ENCODE measurements at regions not wholly inside any gene's neighbourhood (a gene's known extent, or its start where the extent isn't known, plus 50 kb on each side); places are given as distances from the start of the nearest gene placed in this dataset.

GRCh38 chr12:24750263-24750662, 198.6 kb downstream of the BCAT1 start (continued):
- TF ChIP-seq SMYD3 (CRISPR knock-in tag; IDR thresholded peaks at IDR 0.05) = no peak
- no peak for TF ChIP-seq ZNF747 (CRISPR knock-in tag; IDR thresholded peaks at IDR 0.05; ENCODE audit: borderline replicate concordance)
- TF ChIP-seq SOX13 (IDR thresholded peaks at IDR 0.05) = no peak
- peak in 1 of 2 experiments; percentile 69; a peak in 2 of 4 replicates for TF ChIP-seq SOX13 (CRISPR knock-in tag; conservative IDR thresholded peaks at IDR 0.05 in 1 of 2, IDR thresholded peaks at IDR 0.05 in 1 of 2)
- TF ChIP-seq, protein P1, sequence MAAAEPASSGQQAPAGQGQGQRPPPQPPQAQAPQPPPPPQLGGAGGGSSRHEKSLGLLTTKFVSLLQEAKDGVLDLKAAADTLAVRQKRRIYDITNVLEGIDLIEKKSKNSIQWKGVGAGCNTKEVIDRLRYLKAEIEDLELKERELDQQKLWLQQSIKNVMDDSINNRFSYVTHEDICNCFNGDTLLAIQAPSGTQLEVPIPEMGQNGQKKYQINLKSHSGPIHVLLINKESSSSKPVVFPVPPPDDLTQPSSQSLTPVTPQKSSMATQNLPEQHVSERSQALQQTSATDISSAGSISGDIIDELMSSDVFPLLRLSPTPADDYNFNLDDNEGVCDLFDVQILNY (CRISPR knock-in tag; conservative IDR thresholded peaks at IDR 0.05) = no peak
- TF ChIP-seq, protein P2, sequence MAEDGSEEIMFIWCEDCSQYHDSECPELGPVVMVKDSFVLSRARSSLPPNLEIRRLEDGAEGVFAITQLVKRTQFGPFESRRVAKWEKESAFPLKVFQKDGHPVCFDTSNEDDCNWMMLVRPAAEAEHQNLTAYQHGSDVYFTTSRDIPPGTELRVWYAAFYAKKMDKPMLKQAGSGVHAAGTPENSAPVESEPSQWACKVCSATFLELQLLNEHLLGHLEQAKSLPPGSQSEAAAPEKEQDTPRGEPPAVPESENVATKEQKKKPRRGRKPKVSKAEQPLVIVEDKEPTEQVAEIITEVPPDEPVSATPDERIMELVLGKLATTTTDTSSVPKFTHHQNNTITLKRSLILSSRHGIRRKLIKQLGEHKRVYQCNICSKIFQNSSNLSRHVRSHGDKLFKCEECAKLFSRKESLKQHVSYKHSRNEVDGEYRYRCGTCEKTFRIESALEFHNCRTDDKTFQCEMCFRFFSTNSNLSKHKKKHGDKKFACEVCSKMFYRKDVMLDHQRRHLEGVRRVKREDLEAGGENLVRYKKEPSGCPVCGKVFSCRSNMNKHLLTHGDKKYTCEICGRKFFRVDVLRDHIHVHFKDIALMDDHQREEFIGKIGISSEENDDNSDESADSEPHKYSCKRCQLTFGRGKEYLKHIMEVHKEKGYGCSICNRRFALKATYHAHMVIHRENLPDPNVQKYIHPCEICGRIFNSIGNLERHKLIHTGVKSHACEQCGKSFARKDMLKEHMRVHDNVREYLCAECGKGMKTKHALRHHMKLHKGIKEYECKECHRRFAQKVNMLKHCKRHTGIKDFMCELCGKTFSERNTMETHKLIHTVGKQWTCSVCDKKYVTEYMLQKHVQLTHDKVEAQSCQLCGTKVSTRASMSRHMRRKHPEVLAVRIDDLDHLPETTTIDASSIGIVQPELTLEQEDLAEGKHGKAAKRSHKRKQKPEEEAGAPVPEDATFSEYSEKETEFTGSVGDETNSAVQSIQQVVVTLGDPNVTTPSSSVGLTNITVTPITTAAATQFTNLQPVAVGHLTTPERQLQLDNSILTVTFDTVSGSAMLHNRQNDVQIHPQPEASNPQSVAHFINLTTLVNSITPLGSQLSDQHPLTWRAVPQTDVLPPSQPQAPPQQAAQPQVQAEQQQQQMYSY (CRISPR knock-in tag; IDR thresholded peaks at IDR 0.05) = no peak
- TF ChIP-seq, protein P3, sequence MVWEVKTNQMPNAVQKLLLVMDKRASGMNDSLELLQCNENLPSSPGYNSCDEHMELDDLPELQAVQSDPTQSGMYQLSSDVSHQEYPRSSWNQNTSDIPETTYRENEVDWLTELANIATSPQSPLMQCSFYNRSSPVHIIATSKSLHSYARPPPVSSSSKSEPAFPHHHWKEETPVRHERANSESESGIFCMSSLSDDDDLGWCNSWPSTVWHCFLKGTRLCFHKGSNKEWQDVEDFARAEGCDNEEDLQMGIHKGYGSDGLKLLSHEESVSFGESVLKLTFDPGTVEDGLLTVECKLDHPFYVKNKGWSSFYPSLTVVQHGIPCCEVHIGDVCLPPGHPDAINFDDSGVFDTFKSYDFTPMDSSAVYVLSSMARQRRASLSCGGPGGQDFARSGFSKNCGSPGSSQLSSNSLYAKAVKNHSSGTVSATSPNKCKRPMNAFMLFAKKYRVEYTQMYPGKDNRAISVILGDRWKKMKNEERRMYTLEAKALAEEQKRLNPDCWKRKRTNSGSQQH (CRISPR knock-in tag; IDR thresholded peaks at IDR 0.05; ENCODE audit: low read depth) = no peak
- TF ChIP-seq SIN3B (IDR thresholded peaks at IDR 0.05; ENCODE audit: low read length) = no peak
- TF ChIP-seq MED13 (CRISPR knock-in tag; IDR thresholded peaks at IDR 0.05) = no peak
- TF ChIP-seq ZNF446 (CRISPR knock-in tag; IDR thresholded peaks at IDR 0.05) = no peak
- TF ChIP-seq ZNF232 (CRISPR knock-in tag; IDR thresholded peaks at IDR 0.05; ENCODE audit: borderline replicate concordance) = no peak
- TF ChIP-seq ZNF598 (CRISPR knock-in tag; IDR thresholded peaks at IDR 0.05; ENCODE audit: borderline replicate concordance) = no peak
- TF ChIP-seq, protein P4, sequence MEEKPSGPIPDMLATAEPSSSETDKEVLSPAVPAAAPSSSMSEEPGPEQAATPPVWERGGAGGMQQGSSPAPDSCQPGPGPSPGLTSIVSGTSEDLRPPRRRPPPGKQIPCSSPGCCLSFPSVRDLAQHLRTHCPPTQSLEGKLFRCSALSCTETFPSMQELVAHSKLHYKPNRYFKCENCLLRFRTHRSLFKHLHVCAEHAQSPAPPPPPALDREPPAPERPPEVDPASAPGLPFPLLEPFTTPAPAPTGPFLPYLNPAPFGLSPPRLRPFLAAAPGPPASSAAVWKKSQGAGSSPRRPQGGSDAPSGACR (CRISPR knock-in tag; IDR thresholded peaks at IDR 0.05) = no peak
- TF ChIP-seq NFIC (IDR thresholded peaks at IDR 0.05; ENCODE audit: low read length) = peak; percentile 61; the same call in 1 of the 2 replicates
- no peak for TF ChIP-seq FOXA3 (CRISPR knock-in tag; IDR thresholded peaks at IDR 0.05)
- TF ChIP-seq ZMYM2 (CRISPR knock-in tag; IDR thresholded peaks at IDR 0.05) = no peak
- TF ChIP-seq NR2F6 (IDR thresholded peaks at IDR 0.05) = no peak; the same call in 1 of the 2 replicates
- TF ChIP-seq NR2F6 (CRISPR knock-in tag; IDR thresholded peaks at IDR 0.05) = peak; percentile 24; the same call in 1 of the 2 replicates
- TF ChIP-seq SIX4 (CRISPR knock-in tag; IDR thresholded peaks at IDR 0.05) = peak; percentile 41; the same call in 1 of the 2 replicates
- TF ChIP-seq, protein P5, sequence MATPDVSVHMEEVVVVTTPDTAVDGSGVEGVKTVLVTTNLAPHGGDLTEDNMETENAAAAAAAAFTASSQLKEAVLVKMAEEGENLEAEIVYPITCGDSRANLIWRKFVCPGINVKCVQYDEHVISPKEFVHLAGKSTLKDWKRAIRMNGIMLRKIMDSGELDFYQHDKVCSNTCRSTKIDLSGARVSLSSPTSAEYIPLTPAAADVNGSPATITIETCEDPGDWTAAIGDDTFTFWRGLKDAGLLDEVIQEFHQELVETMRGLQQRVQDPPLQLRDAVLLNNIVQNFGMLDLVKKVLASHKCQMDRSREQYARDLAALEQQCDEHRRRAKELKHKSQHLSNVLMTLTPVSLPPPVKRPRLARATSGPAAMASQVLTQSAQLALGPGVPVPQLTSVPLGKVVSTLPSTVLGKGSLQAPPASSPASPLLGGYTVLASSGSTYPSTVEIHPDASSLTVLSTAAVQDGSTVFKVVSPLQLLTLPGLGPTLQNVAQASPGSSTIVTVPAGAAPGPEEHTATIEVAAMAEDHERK (CRISPR knock-in tag; IDR thresholded peaks at IDR 0.05; ENCODE audit: low read depth) = no peak
- TF ChIP-seq, protein P6, sequence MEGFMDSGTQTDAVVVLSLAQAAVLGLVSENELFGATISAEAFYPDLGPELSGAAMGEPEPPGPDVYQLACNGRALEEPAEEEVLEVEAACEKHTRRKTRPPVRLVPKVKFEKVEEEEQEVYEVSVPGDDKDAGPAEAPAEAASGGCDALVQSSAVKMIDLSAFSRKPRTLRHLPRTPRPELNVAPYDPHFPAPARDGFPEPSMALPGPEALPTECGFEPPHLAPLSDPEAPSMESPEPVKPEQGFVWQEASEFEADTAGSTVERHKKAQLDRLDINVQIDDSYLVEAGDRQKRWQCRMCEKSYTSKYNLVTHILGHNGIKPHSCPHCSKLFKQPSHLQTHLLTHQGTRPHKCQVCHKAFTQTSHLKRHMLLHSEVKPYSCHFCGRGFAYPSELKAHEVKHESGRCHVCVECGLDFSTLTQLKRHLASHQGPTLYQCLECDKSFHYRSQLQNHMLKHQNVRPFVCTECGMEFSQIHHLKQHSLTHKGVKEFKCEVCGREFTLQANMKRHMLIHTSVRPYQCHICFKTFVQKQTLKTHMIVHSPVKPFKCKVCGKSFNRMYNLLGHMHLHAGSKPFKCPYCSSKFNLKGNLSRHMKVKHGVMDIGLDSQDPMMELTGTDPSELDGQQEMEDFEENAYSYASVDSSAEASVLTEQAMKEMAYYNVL (CRISPR knock-in tag; IDR thresholded peaks at IDR 0.05; ENCODE audit: borderline replicate concordance) = no peak
- TF ChIP-seq PITX1 (CRISPR knock-in tag; IDR thresholded peaks at IDR 0.05) = no peak
- no peak for TF ChIP-seq ZNF501 (CRISPR knock-in tag; IDR thresholded peaks at IDR 0.05)

Measured in HepG2 (cell line).